DLD1 (cell line): ENCODE measurements at regions not wholly inside any gene's neighbourhood (a gene's known extent, or its start where the extent isn't known, plus 50 kb on each side); places are given as distances from the start of the nearest gene placed in this dataset.

Experiments used
- in situ Hi-C: cut with HindIII; loops from 2 replicates; pipeline ENCODE4 v1.10.0; 2017; ENCODE audit warnings: low sequenced_read_pairs

DNA sequence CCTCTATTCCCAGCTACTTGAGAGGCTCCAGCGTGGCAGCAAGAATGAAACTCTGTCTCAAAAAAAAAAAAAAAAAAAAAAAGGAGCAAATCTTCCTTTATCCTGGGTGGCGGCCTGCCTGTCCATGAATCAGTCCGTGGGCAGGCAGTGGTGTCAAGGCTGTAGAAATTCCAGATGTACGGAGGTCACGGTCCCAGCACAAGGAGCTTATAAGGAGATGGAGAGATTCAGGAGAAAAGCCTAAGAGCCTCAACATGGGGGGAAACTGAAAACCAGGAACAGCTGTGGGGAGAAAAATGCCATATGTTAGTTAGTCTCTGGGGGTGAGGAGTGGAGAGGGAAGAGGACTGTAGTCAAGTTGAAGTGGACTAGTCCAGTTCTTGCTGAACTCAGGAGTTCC, 130.5 kb upstream of the CRY1 start:
- in situ Hi-C loops, result no loop called here

GRCh38 chr12:107225635-107226034, 132.3 kb upstream of the CRY1 start:
- in situ Hi-C loops, result no loop called here

DNA sequence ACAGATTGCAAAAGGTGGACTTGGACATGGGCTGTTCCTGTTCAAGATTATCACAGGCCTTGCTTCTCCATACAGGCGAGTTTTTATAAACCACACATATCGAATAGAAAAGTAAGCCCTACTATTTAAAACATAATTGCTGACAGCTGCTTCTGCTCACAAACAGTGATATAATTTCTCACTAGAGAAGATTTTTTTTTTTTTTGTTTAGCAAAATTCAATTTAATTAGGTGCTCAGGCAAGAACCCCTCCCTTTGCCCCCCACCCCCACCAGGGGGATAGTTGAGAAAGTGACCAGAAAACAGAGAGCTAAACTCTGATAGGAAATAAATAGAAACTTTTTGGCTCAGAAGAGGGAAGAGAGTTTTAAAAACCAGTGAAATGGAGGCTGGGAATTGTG, 132.8 kb upstream of the CRY1 start:
- in situ Hi-C loops, result no loop called here

DNA sequence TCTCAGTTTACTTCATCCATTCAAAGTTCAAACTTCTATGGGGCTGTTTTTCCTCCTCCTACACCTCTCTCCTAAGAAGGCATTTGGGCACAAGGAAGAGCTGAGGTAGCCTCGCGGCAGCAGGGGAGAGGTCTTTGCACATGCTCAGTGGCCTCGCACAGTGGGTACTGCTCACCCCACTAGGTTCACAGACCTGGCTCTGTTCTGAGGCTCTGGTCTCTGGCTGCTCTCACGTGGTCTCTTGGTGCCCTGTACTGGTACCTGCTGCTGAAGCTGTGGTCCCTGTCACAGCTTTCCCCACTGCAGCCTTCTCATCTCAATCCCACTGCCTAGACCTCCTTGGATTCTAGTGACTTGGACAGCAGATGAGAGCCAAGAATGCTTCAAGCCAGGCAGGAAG, 134.7 kb upstream of the CRY1 start:
- in situ Hi-C loops, result no loop called here

GRCh38 chr12:107229827-107230226, 136.5 kb upstream of the CRY1 start:
- in situ Hi-C loops, result loop anchor here (5.0 kb wide), 1 partner anchor 83 kb away; no protein-coding TSS in a partner anchor

DNA sequence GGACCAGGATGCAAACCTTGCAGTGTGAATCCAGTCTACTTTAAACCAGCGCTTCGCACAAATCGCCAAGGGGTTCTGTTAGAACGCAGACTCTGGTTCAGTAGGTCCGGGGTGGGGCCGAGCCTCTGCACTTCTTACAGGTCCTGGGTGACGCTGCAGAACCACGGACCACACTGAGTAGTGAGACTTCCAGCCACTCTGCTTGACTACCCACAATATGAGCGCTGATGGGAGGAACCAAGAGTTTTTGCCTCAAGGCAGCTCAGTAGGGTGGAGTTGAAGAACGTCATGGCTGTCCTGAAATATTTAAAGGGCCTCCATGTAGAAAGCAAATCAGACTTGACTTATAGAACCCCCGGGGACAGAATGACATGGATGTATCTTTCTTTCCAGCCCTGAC, 138.0 kb upstream of the CRY1 start:
- in situ Hi-C loops, result loop anchor here (5.0 kb wide), 1 partner anchor 84 kb away; no protein-coding TSS in a partner anchor

- in situ Hi-C loops, result loop anchor here (5.0 kb wide), 1 partner anchor 86 kb away; no protein-coding TSS in a partner anchor
These were observed 140.2 kb upstream of the CRY1 start for GRCh38 chr12:107233551-107233950.

DNA sequence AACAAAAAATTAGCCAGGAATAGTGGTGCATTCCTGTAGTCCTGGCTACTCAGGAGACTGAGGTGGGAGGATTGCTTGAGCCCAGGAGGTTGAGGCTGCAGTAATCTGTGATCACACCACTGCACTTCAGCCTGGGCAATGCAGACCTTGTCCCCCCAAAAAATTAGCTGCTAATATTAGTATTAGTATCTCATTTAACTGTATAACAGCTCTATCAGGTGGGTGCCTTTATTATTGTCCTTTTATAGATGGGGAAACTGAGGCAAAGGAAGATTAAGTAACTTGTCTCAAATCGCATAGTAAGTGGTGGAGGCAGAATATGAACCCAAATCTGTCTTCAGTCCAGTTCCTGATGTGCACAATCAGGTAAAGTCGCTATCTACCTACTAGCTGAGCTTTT, 142.3 kb upstream of the CRY1 start:
- in situ Hi-C loops, result loop anchor here (5.0 kb wide), 1 partner anchor 37 kb away; no protein-coding TSS in a partner anchor

DNA sequence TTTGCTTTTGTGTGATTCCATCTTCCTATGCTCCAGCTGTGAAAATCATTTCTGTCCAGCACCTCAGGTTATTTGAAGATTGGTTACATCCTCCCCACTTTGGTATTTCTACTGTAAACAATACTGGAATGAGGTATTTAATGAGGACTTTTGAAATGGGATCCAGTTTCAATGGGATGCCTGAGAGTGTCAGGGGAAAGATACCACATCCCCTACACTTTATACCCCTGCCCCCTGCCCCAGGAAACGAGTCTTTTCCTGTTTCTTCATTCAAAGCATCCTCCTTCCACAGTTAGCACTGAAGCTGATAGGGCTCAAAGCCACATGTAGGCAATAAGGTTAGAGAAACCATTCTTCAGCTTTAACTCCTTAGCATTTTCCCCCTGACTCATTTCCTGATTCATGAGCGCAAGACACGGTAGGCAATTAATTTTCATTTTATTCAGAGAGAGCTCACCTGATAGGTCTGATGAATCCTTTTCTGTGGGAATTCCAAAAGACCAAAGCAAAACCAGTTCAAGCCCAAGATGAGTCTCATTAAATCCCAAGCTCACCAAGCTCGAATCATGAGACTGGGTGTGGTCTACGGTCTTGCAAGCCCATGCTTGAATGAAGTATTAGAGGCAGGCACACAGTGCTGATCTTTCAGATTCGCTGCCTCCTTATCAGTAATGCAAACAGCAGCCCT, 143.6 kb upstream of the CRY1 start:
- in situ Hi-C loops, result loop anchor here (5.0 kb wide), 1 partner anchor 35 kb away; no protein-coding TSS in a partner anchor

- in situ Hi-C loops, result loop anchor here (5.0 kb wide), 1 partner anchor 34 kb away; no protein-coding TSS in a partner anchor
These were observed 144.9 kb upstream of the CRY1 start for GRCh38 chr12:107238296-107238695.

DNA sequence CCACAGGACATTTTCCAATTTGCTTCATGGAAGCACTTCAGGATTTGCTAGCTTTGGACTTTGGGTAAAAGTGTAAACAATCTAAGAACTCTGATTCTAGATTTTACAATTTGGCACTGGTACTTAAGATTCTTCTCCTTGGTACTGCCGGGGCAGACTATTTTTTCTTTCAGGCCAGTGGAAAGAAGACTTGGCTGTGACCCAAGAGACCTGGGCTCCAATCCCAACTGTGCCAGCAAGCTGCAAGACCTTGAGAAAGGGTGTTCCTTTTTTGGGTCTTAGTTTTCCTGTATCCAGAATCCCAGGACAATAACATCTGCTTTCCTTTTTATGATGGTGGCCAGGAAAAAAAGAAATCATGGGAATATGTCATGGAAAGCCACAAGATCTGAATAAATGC, 148.1 kb upstream of the CRY1 start:
- in situ Hi-C loops, result no loop called here

GRCh38 chr12:107242189-107242588, 148.8 kb upstream of the CRY1 start:
- in situ Hi-C loops, result no loop called here

DNA sequence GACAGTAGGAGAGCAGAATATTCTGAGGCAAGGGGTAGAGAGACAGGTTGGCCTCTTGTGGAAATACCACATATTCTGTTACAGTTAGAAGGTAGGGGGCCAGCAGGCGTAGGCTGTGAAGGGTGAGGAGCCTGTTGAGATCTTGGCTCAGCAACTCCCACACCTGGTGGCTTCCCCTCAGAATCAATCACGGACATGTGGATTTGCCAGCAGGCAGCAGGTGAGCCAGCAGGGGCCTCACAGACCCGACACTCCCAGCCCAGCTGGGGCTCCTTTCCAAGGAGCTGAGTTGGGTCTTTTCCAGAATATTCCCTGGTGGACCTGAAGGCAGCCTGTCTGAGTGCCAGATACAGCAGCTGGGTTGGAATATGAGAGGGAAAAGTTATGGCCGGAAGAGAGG, 150.0 kb upstream of the CRY1 start:
- in situ Hi-C loops, result no loop called here

- in situ Hi-C loops, result no loop called here
These were observed 151.2 kb upstream of the CRY1 start for GRCh38 chr12:107244584-107244983.

DNA sequence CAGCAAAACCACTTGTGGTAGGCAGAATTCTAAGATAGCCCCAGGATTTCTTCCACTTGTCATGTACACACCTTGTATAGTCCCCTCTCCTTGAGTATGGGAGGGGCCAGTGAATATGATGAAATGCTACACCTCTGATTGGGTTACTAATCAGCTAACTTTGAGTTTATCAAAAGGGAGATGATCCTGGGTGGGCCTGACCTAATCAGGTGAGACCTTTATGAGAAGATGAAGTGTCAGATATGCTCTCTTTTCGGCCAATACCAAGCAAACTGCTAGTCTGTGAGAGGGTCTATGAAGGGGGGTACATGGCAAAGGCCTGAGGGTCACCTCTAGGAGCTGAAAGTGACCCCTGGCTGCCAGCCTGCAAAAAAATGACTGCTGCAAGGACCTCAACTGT, 154.3 kb upstream of the CRY1 start:
- in situ Hi-C loops, result no loop called here

DNA sequence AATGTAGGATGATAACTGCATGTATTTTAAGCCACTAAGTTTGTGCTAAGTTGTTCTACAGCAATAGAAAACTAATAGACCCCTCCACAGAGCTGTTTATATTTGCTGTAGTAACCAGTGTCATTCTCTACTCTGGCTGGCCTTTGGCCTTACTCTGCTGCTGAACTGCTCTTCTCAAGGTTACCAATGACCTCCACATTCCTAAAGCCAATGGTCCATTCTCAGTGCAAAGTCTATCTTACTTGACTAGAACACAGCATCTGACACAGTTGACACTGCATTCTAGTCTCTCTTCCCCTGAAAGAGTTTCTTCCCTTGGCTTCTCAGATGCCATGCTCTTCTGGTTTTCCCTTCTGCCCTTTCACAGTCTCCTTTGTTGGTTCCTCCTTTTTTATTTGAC, 154.8 kb upstream of the CRY1 start:
- in situ Hi-C loops, result no loop called here

GRCh38 chr12:107251288-107251687, 157.9 kb upstream of the CRY1 start:
- in situ Hi-C loops, result no loop called here

GRCh38 chr12:107253361-107253760, 160.0 kb upstream of the CRY1 start:
- in situ Hi-C loops, result no loop called here

DNA sequence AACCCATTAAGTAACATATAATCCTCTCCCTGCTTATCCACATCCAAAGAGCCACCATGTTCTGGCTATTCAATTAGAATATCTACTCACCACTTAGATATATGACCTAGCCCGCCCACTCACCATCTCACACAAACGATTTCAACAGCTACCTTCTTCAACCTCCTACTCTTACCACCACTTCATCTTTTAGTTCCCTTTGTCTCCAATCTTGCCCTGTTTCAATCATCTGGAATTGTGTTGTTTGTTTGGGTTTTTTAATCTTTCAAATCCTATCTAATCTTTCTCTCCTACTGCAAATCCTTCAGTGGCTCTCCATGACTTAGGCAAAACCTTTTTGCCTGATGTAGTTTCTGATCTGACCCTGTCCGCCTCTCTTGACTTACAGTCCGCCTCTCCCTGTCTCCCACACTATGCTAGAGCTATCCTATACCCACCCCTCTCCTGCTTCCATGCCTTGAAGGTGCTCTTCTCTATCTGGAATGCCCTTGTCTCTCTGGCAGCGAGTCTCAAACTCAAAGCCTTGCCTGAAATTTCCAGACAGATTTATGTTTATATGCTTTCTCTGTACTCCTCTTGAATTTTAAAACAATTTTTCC, 161.0 kb upstream of the CRY1 start:
- in situ Hi-C loops, result no loop called here

GRCh38 chr12:107258780-107259179, 165.4 kb upstream of the CRY1 start:
- in situ Hi-C loops, result no loop called here

DNA sequence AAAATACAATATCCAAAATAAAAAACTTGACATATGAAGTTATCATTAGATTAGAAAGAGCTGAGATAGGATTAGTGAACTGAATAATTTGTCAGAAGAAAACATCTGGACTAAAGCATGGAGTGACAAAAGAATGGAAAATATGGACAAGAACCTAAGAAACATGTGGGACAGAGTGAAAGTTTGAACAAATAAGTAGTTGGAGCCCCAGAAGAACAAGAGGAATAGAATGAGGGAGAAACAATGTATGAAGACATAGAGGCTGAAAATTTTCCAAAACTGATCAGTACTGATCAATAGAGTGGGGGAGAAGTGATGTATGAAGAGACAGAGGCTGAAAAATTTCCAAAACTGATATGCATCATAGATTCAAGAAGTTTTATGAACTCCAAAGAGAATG, 170.6 kb upstream of the CRY1 start:
- in situ Hi-C loops, result no loop called here

- in situ Hi-C loops, result no loop called here
These were observed 171.3 kb upstream of the CRY1 start for GRCh38 chr12:107264667-107265066.
